ENCODE measurements at regions not wholly inside any gene's neighbourhood (a gene's known extent, or its start where the extent isn't known, plus 50 kb on each side); places are given as distances from the start of the nearest gene placed in this dataset.

- CTCF ChIA-PET (ENCODE audit: partially characterized antibody), result no interaction called here
- no peak for TF ChIP-seq POU5F1 (IDR thresholded peaks at IDR 0.05; ENCODE audit: low read depth, low read length)
- no peak for TF ChIP-seq CEBPB (IDR thresholded peaks at IDR 0.05; ENCODE audit: low read depth, low read length)
- TF ChIP-seq POLR2AphosphoS5 (IDR thresholded peaks at IDR 0.05; ENCODE audit: low read depth, low read length), result peak; percentile 91
- no peak for TF ChIP-seq PHF8 (conservative IDR thresholded peaks at IDR 0.05; ENCODE audit: low read depth, low read length)
- TF ChIP-seq TEAD4 (IDR thresholded peaks at IDR 0.05; ENCODE audit: low read depth, low read length), result no peak
- peak; percentile 83 to 84 for TF ChIP-seq POLR2A (IDR thresholded peaks at IDR 0.05; ENCODE audit: control extremely low read depth in 1 of 2, low read depth in 2 of 2, low read length in 2 of 2)
- TF ChIP-seq NRF1 (IDR thresholded peaks at IDR 0.05; ENCODE audit: low read depth, low read length), result no peak
Measured at GRCh38 chr13:55566779-55567178, 1573.9 kb upstream of the PRR20A start.

More at GRCh38 chr13:55566779-55567178, 1573.9 kb upstream of the PRR20A start:
- DNase-seq (ENCODE audit: low read depth in 1 of 2, low spot score in 2 of 2), result no peak
- H2BK5ac ChIP-seq (ENCODE audit: low read depth, low read length), result peak overlapping the region; percentile 29; the same call in 1 of the 2 replicates
- no peak overlapping the region for H2AFZ ChIP-seq (ENCODE audit: low read length)
- H3K23me2 ChIP-seq (ENCODE audit: low read depth, low read length), result no peaks in the 10 kb centered on the region
- no peak overlapping the region for H3K18ac ChIP-seq (ENCODE audit: extremely low read depth, low read length)
- no peaks in the 10 kb centered on the region for H3K79me2 ChIP-seq (ENCODE audit: control insufficient read depth in 1 of 2, insufficient read depth in 2 of 2, low read length in 2 of 2)
- H4K8ac ChIP-seq (ENCODE audit: extremely low read depth, insufficient read depth, low read length), result no peak overlapping the region
- peak; percentile 69 for FAIRE-seq
- H2BK15ac ChIP-seq (ENCODE audit: low read length), result no peak overlapping the region
- no peak overlapping the region for H4K91ac ChIP-seq (replicated peaks; ENCODE audit: insufficient read length, low read length)
- H3K4me3 ChIP-seq (ENCODE audit: extremely low read depth in 1 of 4, insufficient read depth in 2 of 4, low read depth in 3 of 4, low read length in 4 of 4), result no peak overlapping the region
- no peak overlapping the region for H3K9ac ChIP-seq (replicated peaks in 1 of 4; ENCODE audit: extremely low read depth in 1 of 4, low read depth in 3 of 4, low read length in 3 of 4)
- POLR2A ChIA-PET (ENCODE audit: partially characterized antibody), result interaction anchor here (1.2 to 4.5 kb wide), 3 partner anchors 11 to 51 kb away, joined by 3 to 23 read pairs (median 9); no protein-coding TSS in a partner anchor
- H3K27me3 ChIP-seq (replicated peaks in 1 of 4; ENCODE audit: control insufficient read depth in 3 of 4, extremely low read depth in 1 of 4, insufficient read depth in 3 of 4, low read length in 3 of 4), result no peaks in the 10 kb centered on the region
- H2BK20ac ChIP-seq (ENCODE audit: low read length), result no peak overlapping the region
- no peaks in the 10 kb centered on the region for H3K79me1 ChIP-seq (ENCODE audit: low read depth, low read length)
- H2AK5ac ChIP-seq (ENCODE audit: low read depth, low read length), result peak overlapping the region; percentile 67; the same call in 1 of the 2 replicates
- no peak overlapping the region for H4K5ac ChIP-seq (ENCODE audit: insufficient read length, low read depth, low read length)
- no peak overlapping the region for H3K4me2 ChIP-seq (ENCODE audit: insufficient read depth in 1 of 2, low read depth in 2 of 2, low read length in 2 of 2)
- H2BK12ac ChIP-seq (ENCODE audit: low read depth, low read length), result no peak overlapping the region
- H3K23ac ChIP-seq (ENCODE audit: insufficient read length), result no peak overlapping the region
- no peak overlapping the region for H3K14ac ChIP-seq (ENCODE audit: insufficient read length)
- whole genome bisulfite sequencing, 2 experiments (ENCODE audit: extremely low coverage in 1 of 2, insufficient coverage in 1 of 2, insufficient read length in 1 of 2, insufficient replicate concordance in 2 of 2, low coverage in 1 of 2, low lambda C conversion rate in 2 of 2, missing lambda C conversion rate in 1 of 2), result 73% methylated on average over 3 of the region's 3 CpGs; no CpG with 5 or more reads in 1 of the 2 experiments
- H2BK120ac ChIP-seq (replicated peaks; ENCODE audit: low read depth, low read length), result no peak overlapping the region
- H3K36me3 ChIP-seq (ENCODE audit: control insufficient read depth in 2 of 4, insufficient read depth in 4 of 4, low read length in 3 of 4), result no peaks in the 10 kb centered on the region; a peak in 1 of 8 replicates
- no peaks in the 10 kb centered on the region for H3K9me3 ChIP-seq (ENCODE audit: insufficient read depth in 2 of 2, low read depth in 1 of 2, low read length in 1 of 2)
- no peak overlapping the region for H3K27ac ChIP-seq (ENCODE audit: low read depth, low read length)
- H4K20me1 ChIP-seq (replicated peaks in 1 of 2; ENCODE audit: control insufficient read depth in 1 of 2, insufficient read depth in 2 of 2, low read length in 2 of 2), result peaks cover 0 to 4% of the 10 kb centered on the region in 2 experiments
- H3K4me1 ChIP-seq (replicated peaks in 1 of 4; ENCODE audit: control insufficient read depth in 3 of 4, insufficient read depth in 4 of 4, low read length in 3 of 4), result peaks cover 0 to 4% (median 3%) of the 10 kb centered on the region in 4 experiments; a peak in 3 of 7 replicates
- no peak overlapping the region for H3K4ac ChIP-seq (replicated peaks; ENCODE audit: insufficient read length, low read depth, low read length)
- H3K56ac ChIP-seq (replicated peaks; ENCODE audit: insufficient read length, low read depth, low read length), result no peak overlapping the region

Measured in H1 (cell line).